IPS-NIHi11 (cell line): ENCODE measurements at regions not wholly inside any gene's neighbourhood (a gene's known extent, or its start where the extent isn't known, plus 50 kb on each side); places are given as distances from the start of the nearest gene placed in this dataset.
"Not testable (repeated sequence)": the region's sequence is repeated elsewhere in the genome, so short reads cannot be mapped to it uniquely, and the experiment has no call there.

Source experiments
- DNase-seq: peaks from one replicate; pipeline ENCODE4 v3.0.0; 2012; ENCODE audit warnings: mixed read lengths, low spot score

DNA sequence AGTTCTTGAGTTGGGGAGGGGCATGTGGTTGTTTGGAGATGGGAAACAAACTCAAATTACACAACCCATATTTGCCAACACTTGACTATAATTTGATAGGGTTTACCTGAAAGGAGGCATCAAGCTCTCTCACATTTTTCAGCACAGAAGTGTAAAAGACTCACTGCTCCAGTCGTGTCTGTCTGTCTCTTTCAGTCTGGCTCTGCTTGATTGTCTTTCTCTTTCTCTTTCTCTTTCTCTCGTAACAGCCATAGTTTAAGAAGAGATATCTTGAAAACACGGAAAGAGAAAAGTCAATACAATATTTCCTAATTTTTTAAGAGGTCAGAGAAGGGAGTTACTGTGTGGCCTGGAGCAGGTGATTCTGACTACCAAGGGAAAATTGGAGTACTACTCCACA, 413.6 kb upstream of the CXorf51A start:
- DNase-seq: no peak

DNA sequence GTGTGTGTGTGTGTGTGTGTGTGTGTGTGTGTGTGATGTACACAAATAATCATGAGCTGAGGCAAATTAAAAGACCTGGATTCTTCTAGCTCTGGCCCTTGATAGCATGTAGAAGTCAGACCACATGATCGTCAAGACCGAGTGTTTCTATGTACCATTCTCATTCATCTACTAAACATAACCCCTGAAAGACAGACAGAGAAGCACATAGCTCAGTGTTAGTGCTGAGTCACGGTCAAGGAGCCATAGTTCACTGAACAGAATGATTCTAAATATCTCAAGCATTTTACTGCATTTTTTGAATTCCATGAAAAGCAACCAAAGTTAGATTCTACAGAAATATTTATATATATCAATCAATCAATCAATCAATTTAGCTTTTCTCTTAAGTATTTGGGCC, 412.3 kb upstream of the CXorf51A start:
- DNase-seq: no peak

DNA sequence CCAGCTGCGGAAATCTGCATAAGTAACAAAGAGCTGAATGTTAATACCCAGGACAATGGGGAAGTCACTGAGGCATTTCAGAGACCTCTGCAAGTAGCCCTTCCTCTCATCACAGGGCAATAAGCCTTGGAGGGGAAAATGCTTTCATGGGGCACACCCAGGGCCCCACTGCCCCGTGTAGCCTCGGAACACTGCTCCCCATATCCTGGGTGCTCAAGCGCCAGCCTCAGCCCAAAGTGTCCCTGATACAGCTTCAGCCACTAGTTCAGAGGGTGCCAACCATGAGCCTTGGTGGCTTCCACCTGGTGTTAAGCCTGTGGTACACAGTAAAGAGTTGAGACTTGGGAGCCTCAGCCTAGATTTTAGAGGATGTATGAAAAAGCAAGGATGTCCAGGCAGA, 402.8 kb upstream of the CXorf51A start:
- DNase-seq: peak; percentile 4

DNA sequence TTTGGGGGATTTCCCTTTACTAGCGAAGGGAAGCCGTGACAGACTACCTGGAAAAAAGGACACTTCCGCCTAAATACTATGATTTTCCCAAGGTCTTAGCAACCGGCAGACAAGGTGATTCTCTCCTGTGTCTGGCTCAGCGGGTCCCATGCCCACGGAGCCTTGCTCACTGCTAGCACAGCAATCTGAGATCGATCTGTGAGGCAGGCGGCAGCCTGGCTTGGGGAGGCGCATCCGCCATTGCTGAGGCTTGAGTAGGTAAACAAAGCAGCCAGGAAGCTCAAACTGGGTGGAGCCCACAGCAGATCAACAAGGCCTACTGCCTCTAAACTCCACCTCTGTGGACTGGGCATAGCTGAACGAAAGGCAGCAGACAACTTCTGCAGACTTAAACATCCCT, 385.9 kb upstream of the CXorf51A start:
- DNase-seq: not testable (repeated sequence)

DNA sequence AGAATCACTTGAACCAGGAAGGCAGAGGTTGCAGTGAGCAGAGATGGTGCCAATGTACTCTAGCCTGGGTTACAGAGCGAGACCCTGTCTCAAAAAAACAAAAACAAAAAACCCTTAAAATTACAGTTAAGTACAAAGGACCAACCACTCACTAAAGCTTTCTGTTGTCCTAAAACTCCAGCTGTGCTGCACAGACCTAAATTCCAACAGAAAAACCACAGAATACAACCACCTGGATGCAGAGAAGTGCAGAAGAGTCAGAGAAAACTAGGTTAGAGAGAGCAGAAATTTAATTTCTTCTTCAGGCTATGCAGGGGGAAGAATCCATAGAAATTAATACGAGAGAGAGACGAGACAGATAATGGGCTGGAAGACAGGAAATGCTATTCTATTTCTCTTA, 376.8 kb upstream of the CXorf51A start:
- no peak for DNase-seq

DNA sequence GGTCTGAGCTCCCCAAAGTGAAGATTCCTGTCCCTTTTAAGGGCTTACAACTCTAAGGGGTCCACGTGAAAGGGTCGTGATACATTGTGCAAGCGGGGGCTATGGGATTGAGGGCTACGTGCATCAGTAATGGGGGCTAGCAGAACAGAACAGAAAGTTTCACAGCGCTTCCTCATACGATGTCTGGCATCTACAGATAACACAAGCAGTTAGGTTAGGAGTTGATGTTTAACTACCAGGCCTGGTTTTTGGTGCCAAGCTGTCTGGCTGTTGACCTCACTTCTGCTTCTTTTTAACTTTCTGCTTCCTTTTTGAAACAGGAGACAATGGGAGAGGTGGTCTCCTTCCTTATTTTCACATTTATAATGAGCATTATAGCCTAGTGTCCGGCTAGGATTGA, 368.6 kb upstream of the CXorf51A start:
- no peak for DNase-seq

DNA sequence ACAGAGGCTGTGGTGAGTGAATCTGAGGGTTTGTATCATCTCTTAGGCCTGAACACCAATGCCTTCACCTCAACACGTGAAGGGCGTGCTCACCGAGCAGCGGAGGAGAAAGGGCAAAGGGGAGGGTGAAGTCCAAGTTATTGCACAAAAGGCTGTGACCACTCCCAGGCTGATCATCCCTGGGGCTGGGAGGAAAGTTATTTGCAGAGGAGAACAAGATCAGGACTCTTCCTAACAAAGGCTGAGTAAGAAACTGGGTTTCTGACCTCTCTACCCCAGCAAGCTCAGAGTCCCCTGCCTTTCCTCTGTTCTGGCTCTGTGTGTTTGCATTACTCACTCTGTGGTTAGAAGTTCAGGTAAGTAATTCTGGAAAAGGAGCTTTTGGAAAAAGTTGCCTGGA, 366.3 kb upstream of the CXorf51A start:
- DNase-seq: no peak

DNA sequence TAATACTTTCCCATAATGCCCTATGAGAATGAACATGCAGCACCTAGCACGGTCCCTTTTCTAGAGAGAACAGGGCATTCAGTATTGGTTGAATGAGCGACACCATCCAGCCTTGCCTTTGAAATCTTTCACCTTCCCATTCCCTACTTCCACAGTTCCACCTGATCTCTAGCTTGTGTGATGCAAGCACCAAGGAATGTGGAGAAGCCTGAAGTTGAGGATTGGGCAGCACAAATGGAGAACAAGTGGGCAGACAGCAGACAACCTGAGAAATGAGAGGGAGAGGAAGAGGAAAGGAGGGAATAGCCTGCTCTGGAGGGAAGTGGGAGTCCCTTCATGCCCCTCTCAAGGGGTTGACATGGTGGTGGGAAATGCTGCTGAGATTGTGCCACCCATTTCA, 365.1 kb upstream of the CXorf51A start:
- DNase-seq: no peak

DNA sequence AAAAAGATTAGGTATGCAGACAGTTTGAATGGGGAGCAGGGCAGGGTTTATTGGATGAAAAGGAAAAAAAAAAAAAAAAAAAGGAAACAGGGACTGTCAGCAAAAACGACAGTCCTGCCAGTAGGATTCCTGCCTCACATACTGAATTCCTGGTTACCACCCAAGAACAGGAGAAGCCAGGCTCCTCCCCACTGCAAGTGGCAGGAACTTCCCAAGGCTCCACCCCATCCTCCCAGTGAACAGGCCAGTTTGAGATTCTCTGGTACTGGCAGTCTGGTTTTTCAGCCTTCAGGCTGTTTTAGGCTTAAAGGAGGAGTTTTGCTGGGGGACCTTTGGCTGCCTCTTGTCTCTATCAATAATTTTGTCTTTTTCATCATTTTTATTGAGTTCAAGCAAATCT, 360.0 kb upstream of the CXorf51A start:
- peak; percentile 6 for DNase-seq

DNA sequence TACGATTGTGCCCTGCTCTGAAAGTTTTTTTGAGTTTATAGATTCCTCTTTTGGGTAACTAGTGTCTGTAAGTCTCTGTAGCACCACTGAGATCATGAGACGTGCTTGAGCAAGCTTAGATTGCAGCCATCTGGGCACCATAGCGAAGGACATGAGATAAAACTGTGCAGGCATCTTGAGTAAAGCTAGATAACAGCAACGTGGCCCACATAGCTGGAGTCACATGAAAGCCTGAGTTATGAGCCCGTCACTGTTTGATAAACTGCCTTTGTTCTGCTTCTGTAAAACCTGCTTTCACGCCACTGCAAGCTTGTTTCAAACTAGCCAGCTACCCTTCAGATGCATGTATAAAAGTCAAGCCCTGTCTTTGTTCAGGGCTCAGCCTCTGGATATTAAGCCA, 359.1 kb upstream of the CXorf51A start:
- no peak for DNase-seq

DNA sequence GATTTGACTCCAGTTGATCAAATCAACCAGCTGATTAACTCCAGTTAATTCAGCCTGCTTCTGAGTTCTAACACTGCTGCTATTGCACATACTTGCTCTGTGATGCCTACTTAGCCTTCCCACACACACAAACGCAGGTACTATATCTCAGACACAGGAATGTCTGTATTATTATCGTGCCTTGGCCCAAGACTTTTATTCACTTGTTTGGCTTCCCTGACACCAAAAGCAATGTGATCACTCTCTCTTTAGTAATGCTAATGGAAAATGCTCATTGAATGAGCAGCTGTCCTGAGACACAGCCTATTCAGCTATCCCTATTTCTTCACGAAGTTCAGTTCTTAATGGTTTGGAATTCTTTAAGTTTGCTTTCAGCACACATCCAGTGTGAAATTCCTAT, 356.4 kb upstream of the CXorf51A start:
- no peak for DNase-seq
